SK-MEL-5 (cell line): ENCODE measurements at regions not wholly inside any gene's neighbourhood (a gene's known extent, or its start where the extent isn't known, plus 50 kb on each side); places are given as distances from the start of the nearest gene placed in this dataset.

Experiments used
- DNase-seq: peaks from one replicate; pipeline ENCODE4 v3.0.0-alpha.2; 2016; ENCODE audit warnings: low read depth, low spot score
- in situ Hi-C: cut with HindIII; loops from 2 replicates; pipeline ENCODE4 v1.10.0; 2016; ENCODE audit warnings: low sequenced_read_pairs, high pct_unique_total_duplicates, low pct_unique_long_range_greater_than_20kb

- DNase-seq, result peak; percentile 7
- in situ Hi-C loops, result no loop called here
These were observed 544.6 kb upstream of the NECTIN3 start for GRCh38 chr3:110526777-110527727.

- DNase-seq, result no peak
- in situ Hi-C loops, result no loop called here
These were observed 543.1 kb upstream of the NECTIN3 start for GRCh38 chr3:110528305-110529121.

DNA sequence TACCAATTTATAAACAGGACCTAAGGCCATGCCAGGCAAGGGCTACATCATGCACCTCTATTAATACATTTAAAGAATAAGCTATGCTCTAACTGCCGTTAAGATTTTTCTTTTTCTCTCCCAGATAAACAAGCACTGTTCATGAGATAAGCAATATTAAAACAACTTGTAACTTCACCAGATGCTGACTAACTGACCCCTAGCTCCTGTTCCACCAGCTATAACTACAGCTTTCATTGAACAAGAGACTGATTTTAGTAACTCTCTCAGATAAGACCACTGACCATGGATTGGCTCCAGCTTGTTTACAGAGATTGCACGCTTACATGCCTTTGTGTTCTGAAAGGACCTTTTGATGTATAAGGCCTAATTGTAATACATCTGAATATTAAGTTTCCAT lies 540.7 kb upstream of the NECTIN3 start:
- in situ Hi-C loops, result no loop called here
- no peak for DNase-seq

- no peak for DNase-seq
- in situ Hi-C loops, result no loop called here
These were observed 538.5 kb upstream of the NECTIN3 start for GRCh38 chr3:110533089-110533488.

GRCh38 chr3:110542552-110543150 lies 529.0 kb upstream of the NECTIN3 start:
- peak; percentile 3 for DNase-seq
- in situ Hi-C loops, result no loop called here

DNA sequence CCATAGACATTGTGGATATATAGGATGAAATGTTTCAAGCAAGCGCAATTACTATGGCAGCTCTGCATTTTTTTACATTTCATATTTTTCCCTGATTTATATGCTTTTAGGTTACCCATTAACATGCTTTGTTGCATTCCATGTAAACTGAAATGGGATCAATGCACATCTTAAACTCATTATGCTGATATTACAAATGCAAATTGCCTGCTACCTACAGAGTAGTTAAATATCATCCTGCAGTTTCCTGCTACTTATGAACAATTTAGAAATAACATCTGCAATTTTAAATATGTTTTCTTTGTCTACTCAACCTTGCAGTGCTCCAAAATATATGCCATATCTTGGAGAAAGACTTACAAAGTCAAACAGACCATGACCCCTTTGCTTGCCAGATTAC lies 526.9 kb upstream of the NECTIN3 start:
- DNase-seq, result no peak
- in situ Hi-C loops, result no loop called here

DNA sequence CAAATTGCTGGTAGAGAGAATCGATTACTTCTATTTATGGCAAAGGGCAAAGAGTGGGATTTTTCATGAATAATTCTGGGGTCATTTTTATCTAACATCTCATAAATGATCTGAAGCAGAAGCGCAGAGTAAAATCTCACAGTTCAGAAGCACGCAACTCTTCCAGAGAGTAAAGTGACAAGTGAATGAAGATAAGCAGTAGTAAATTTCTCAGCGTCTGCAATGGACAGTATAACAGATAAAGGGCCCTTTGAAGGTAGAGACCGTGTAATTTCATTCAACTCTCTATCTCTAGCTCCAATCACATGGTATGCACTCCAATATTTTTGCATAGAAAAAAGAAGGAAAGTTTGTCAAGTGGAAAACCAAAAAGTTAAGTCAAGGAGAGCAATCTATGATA lies 521.1 kb upstream of the NECTIN3 start:
- in situ Hi-C loops, result no loop called here
- DNase-seq, result no peak

- in situ Hi-C loops, result no loop called here
- no peak for DNase-seq
These were observed 509.0 kb upstream of the NECTIN3 start for GRCh38 chr3:110562621-110563020.

GRCh38 chr3:110564674-110565073 lies 506.9 kb upstream of the NECTIN3 start:
- DNase-seq, result no peak
- in situ Hi-C loops, result no loop called here

DNA sequence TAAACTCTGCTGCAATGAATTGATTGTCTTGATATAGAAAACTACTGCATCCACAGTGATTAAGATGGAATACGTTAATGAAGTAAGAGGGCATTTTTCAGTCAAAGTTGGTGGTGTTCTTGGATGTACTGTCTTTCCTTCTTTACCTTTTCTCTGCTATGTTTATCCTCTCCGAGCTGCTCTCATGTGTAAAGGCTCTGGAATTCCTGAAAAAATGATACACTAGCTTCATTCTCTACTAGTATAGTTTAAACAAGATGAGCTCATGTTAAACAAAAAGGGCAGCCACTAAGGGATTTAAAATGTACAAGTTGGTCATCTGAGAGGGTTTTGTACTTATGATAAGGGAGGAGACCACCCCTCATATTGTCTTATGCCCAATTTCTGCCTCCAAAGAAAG lies 504.6 kb upstream of the NECTIN3 start:
- in situ Hi-C loops, result no loop called here
- no peak for DNase-seq

DNA sequence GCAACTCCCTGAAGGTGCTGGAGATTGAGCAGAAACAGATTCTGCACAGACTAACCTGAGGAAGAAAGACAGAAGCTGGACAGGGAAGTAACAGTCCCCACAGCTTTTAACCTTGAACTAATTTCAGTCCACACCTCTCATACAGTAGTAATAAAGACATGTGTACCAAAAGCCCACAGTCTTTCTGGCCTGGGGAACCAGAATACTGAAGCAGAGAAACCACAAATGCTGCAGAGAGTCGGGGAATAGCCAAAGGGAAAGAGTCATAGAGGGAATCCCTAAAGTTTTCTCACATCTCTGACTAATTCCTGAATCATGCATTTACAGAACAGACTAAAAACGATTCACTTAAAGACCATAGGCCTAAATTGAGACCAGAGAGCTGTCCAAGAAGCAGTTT lies 503.4 kb upstream of the NECTIN3 start:
- in situ Hi-C loops, result no loop called here
- no peak for DNase-seq

DNA sequence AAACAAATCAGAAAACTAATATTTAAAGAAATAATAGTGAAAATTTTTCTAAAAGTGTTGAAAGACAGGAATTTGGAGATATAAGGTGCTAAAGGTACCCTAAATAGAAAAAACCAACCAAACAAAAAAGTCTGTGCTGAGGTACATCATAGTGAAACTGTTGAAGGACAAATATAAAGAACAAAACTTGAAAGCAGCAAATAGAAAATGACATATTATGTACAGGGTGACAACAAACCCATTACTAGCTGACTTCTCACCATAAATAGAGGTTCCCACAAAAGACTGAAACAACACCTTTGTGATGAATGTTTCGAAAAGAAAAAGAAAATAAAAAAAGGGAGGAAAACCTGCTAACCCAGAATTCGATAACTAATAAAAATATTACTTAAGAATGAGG lies 502.5 kb upstream of the NECTIN3 start:
- no peak for DNase-seq

GRCh38 chr3:110575702-110576101 lies 495.9 kb upstream of the NECTIN3 start:
- in situ Hi-C loops, result no loop called here
- no peak for DNase-seq

More for the DNA sequence above, 502.5 kb upstream of the NECTIN3 start:
- in situ Hi-C loops, result no loop called here

- in situ Hi-C loops, result no loop called here
- no peak for DNase-seq
These were observed 494.7 kb upstream of the NECTIN3 start for GRCh38 chr3:110576960-110577359.

DNA sequence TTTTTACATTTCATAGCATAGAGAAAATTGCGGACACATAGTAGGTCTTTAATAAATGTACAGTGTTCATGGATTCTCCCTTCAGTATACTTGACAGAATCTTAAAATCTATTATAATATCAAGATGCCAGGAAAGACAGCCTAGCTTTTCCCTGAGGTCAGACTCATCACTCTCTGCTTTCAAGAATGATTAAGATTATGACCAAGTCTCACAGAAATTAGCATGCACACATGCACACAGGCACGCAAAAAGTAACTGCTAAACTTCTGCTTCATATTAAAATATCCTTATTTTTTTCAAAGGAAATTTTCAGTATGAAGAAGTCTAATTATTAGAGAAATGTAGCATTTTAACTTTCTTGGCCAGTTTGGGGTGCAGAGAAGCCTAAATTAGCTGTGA lies 493.8 kb upstream of the NECTIN3 start:
- DNase-seq, result no peak
- in situ Hi-C loops, result no loop called here

GRCh38 chr3:110579840-110580550 lies 491.6 kb upstream of the NECTIN3 start:
- DNase-seq, result peak; percentile 26
- in situ Hi-C loops, result no loop called here

GRCh38 chr3:110583373-110583935 lies 488.2 kb upstream of the NECTIN3 start:
- DNase-seq, result no peak
- in situ Hi-C loops, result no loop called here
